ENCODE measurements at regions not wholly inside any gene's neighbourhood (a gene's known extent, or its start where the extent isn't known, plus 50 kb on each side); places are given as distances from the start of the nearest gene placed in this dataset.

- no peak overlapping the region for H3K9ac ChIP-seq (ENCODE audit: low read depth, low read length)
- H4K5ac ChIP-seq (ENCODE audit: low read depth, low read length), result no peak overlapping the region
- H3K4me2 ChIP-seq (ENCODE audit: low read depth, low read length), result no peak overlapping the region
- H4K20me1 ChIP-seq (ENCODE audit: insufficient read depth, low read length), result no peaks in the 10 kb centered on the region
- H3K18ac ChIP-seq (ENCODE audit: low read depth, low read length), result no peak overlapping the region
- H2AFZ ChIP-seq (replicated peaks; ENCODE audit: low read length, poor library complexity), result no peak overlapping the region
- DNase-seq (no peak), ATAC-seq (ENCODE audit: low read depth) (no peak)
- TF ChIP-seq SMC3 (IDR thresholded peaks at IDR 0.05; ENCODE audit: low read depth, low read length), result no peak
- TF ChIP-seq RFX5 (IDR thresholded peaks at IDR 0.05; ENCODE audit: low read depth, low read length), result no peak
- TF ChIP-seq RCOR1 (IDR thresholded peaks at IDR 0.05; ENCODE audit: insufficient replicate concordance, low read length), result no peak
- TF ChIP-seq, protein P1, sequence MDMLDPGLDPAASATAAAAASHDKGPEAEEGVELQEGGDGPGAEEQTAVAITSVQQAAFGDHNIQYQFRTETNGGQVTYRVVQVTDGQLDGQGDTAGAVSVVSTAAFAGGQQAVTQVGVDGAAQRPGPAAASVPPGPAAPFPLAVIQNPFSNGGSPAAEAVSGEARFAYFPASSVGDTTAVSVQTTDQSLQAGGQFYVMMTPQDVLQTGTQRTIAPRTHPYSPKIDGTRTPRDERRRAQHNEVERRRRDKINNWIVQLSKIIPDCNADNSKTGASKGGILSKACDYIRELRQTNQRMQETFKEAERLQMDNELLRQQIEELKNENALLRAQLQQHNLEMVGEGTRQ (IDR thresholded peaks at IDR 0.05; ENCODE audit: low read depth, low read length), result no peak
- no peak for TF ChIP-seq MAFK (IDR thresholded peaks at IDR 0.05; ENCODE audit: low read depth, low read length)
- POLR2A ChIA-PET (ENCODE audit: unreplicated experiment), result no interaction called here
- peaks cover 3% of the 10 kb centered on the region for H3K9me3 ChIP-seq (ENCODE audit: control insufficient read depth, insufficient read depth, low read length)
- no peak overlapping the region for H3K23ac ChIP-seq (ENCODE audit: low read depth, low read length)
- no peak overlapping the region for H3K4ac ChIP-seq (ENCODE audit: low read depth, low read length)
- no peak overlapping the region for H2AK5ac ChIP-seq (ENCODE audit: low read depth, low read length)
- H2BK5ac ChIP-seq (ENCODE audit: low read depth, low read length, poor library complexity, severe bottlenecking), result no peak overlapping the region
- no peaks in the 10 kb centered on the region for H3K36me3 ChIP-seq (ENCODE audit: control insufficient read depth, insufficient read depth, low read length)
- in situ Hi-C loops (cut with MboI; ENCODE audit: low sequenced_read_pairs) (no loop called here), dilution Hi-C loops (cut with HindIII; ENCODE audit: low sequenced_read_pairs, unreplicated experiment) (no loop called here), intact Hi-C loops (cut with micrococcal nuclease) (no loop called here)
- H2BK120ac ChIP-seq (ENCODE audit: low read depth, low read length), result no peak overlapping the region
- H3K56ac ChIP-seq (ENCODE audit: extremely low read depth, insufficient read depth, low read length), result no peak overlapping the region
- CTCF ChIA-PET, result no interaction called here
- no peak overlapping the region for H2BK20ac ChIP-seq (ENCODE audit: low read depth, low read length)
- no TSS peak for BruUV-seq (replicated peaks)
- H3K14ac ChIP-seq (replicated peaks; ENCODE audit: low read depth, low read length), result no peak overlapping the region
- H4K8ac ChIP-seq (ENCODE audit: low read depth in 2 of 2, low read length in 2 of 2), result no peak overlapping the region
- H3K4me1 ChIP-seq (ENCODE audit: control insufficient read depth, insufficient read depth, low read length), result no peaks in the 10 kb centered on the region
- H3K27ac ChIP-seq (ENCODE audit: insufficient read depth, low read length), result no peak overlapping the region
- H3K4me3 ChIP-seq (ENCODE audit: insufficient read depth, low read depth, low read length), result no peak overlapping the region
- no peak overlapping the region for H4K91ac ChIP-seq (ENCODE audit: insufficient read depth, low read depth, low read length)
- H2AK9ac ChIP-seq (replicated peaks; ENCODE audit: low read depth, low read length, poor library complexity), result no peak overlapping the region
- no peak overlapping the region for H2BK15ac ChIP-seq (ENCODE audit: low read depth, low read length)
- no peaks in the 10 kb centered on the region for H3K9me1 ChIP-seq (ENCODE audit: insufficient read depth, low read length)
- H3K79me1 ChIP-seq (ENCODE audit: low read depth in 1 of 2, low read length in 2 of 2), result no peaks in the 10 kb centered on the region
- no peaks in the 10 kb centered on the region for H3K27me3 ChIP-seq (ENCODE audit: control insufficient read depth, insufficient read depth, low read length)
Observed at GRCh38 chr13:81305928-81306327, 965.0 kb upstream of the SPRY2 start.

Measured in IMR-90 (cell line).